SU-DHL-6 (cell line): ENCODE measurements at regions not wholly inside any gene's neighbourhood (a gene's known extent, or its start where the extent isn't known, plus 50 kb on each side); places are given as distances from the start of the nearest gene placed in this dataset.

ENCODE experiments used
- EZH2phosphoT487 ChIP-seq: fragments of 200-600 bp; sonication (generic), shearing (Covaris generic); conservative IDR thresholded peaks from 2 replicates; pipeline ENCODE4 v1.6.1; 2018; ENCODE audit warnings: mild to moderate bottlenecking, antibody characterized with exemption, low read length, moderate library complexity, mixed read lengths
- TF ChIP-seq, protein P1 (sequence below): fragments of 200-600 bp; sonication (generic); IDR thresholded peaks from one replicate; pipeline ENCODE4 v1.5.1; 2017; ENCODE audit warnings: antibody characterized with exemption, mild to moderate bottlenecking, low read length, moderate library complexity; ENCODE audit not compliant: insufficient read depth, poor library complexity, severe bottlenecking

DNA sequence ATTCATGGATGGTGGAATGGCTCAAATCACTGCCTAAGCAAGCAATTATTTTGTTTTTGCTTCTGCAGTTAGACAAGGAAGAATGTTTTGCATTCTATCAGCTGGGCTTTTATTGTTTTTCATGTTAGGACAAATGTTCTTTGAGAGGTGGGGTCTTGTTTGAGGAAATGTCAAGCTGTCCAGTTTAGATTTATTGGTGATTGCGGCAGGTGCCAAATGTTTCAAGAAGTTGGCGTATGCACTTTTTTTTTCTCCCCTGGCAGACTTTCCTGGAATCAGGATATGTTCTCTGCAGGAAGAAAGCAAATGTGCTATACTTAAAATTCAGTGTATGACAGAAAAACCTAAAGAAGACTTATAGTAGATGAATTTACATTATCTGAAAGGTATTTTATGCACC lies 81.0 kb upstream of the JAG1 start:
- TF ChIP-seq, protein P1, sequence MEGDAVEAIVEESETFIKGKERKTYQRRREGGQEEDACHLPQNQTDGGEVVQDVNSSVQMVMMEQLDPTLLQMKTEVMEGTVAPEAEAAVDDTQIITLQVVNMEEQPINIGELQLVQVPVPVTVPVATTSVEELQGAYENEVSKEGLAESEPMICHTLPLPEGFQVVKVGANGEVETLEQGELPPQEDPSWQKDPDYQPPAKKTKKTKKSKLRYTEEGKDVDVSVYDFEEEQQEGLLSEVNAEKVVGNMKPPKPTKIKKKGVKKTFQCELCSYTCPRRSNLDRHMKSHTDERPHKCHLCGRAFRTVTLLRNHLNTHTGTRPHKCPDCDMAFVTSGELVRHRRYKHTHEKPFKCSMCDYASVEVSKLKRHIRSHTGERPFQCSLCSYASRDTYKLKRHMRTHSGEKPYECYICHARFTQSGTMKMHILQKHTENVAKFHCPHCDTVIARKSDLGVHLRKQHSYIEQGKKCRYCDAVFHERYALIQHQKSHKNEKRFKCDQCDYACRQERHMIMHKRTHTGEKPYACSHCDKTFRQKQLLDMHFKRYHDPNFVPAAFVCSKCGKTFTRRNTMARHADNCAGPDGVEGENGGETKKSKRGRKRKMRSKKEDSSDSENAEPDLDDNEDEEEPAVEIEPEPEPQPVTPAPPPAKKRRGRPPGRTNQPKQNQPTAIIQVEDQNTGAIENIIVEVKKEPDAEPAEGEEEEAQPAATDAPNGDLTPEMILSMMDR = no peak
- no peak for TF ChIP-seq EZH2phosphoT487
